ENCODE measurements at regions not wholly inside any gene's neighbourhood (a gene's known extent, or its start where the extent isn't known, plus 50 kb on each side); places are given as distances from the start of the nearest gene placed in this dataset.
"Not testable (repeated sequence)": the region's sequence is repeated elsewhere in the genome, so short reads cannot be mapped to it uniquely, and the experiment has no call there.

DNA sequence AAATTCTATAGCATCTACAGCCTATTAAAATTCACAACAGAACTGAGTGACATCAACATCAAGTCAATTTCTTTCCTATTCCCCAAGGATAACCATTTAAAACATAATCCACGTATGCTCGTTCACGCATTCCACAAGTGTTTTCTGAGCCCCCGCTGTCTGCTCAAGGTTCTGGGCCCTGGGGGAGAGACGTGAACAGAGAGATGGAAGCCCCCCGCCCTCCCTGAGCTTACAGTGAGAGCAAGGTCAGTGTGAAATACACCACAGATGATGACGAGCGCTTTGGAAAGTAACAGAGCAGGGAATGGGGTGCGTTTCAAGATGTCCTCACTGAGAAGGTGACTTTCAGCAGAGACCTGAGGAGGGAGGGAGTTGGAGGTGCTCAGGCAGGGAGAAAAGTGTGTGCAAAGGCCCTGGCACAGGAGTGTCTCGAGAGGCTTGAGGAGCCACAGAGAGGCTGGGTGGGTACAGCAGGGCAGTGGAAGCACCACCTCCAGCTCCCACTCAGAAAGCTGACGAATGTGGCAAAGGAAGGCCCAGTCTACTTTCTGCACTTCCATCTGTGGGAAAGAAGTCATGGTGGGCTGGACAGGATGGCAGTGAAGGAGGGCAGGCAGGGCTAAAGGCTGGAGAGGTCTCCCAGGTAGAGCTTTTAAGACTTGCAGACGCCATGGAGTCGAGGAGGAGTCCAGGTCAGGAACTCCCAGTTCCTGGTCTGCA, 88.3 kb downstream of the DLL1 start:
- TF ChIP-seq, protein P1, sequence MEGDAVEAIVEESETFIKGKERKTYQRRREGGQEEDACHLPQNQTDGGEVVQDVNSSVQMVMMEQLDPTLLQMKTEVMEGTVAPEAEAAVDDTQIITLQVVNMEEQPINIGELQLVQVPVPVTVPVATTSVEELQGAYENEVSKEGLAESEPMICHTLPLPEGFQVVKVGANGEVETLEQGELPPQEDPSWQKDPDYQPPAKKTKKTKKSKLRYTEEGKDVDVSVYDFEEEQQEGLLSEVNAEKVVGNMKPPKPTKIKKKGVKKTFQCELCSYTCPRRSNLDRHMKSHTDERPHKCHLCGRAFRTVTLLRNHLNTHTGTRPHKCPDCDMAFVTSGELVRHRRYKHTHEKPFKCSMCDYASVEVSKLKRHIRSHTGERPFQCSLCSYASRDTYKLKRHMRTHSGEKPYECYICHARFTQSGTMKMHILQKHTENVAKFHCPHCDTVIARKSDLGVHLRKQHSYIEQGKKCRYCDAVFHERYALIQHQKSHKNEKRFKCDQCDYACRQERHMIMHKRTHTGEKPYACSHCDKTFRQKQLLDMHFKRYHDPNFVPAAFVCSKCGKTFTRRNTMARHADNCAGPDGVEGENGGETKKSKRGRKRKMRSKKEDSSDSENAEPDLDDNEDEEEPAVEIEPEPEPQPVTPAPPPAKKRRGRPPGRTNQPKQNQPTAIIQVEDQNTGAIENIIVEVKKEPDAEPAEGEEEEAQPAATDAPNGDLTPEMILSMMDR (conservative IDR thresholded peaks at IDR 0.05) = no peak
- TF ChIP-seq ZFX (IDR thresholded peaks at IDR 0.05) = no peak
- no peak overlapping the region for H3K27ac ChIP-seq

DNA sequence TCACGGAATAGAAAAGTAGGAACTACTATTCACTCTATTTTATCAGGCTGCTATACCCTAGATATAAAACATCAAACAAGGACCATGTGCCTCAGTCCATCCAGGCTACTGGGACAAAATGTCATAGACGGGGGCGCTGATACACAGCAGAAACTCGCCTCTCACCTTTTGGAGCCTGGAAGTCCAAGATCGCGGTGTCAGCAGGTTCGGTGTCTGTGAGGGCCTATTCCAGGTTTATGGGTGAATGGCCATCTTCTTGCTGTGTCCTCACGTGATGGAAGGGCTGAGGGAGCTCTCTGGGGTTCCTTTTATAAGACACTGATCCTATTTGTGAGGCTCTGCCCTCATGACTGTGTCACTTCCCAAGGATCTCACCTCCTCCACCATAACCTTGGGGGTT, 89.5 kb downstream of the DLL1 start:
- no peak overlapping the region for H3K27ac ChIP-seq
- no peak for TF ChIP-seq ZFX (IDR thresholded peaks at IDR 0.05)
- TF ChIP-seq, protein P1 (conservative IDR thresholded peaks at IDR 0.05) = no peak

DNA sequence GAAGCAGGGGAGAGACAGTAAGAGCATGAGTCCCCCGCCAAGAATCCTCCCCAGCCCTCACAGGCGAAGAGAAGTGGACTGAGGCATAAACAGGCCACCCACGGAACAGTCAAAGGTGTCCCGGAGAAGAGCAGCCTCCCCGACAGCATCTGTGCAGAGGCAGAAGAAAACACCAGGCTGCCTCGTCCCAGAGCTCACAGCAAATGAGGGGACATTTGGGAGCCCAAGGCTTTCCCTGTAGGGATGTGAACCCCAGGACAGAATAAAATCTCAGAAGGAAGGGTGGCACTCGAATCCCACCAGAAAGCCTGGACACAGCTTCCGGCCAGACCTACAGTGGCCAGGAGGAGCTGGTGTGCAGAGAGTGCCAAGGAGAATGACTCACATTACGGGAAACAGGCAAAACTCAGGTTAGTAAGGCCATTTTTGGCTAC, 90.4 kb downstream of the DLL1 start:
- no peak overlapping the region for H3K27ac ChIP-seq
- TF ChIP-seq, protein P1 (conservative IDR thresholded peaks at IDR 0.05) = no peak
- TF ChIP-seq ZFX (IDR thresholded peaks at IDR 0.05) = no peak

DNA sequence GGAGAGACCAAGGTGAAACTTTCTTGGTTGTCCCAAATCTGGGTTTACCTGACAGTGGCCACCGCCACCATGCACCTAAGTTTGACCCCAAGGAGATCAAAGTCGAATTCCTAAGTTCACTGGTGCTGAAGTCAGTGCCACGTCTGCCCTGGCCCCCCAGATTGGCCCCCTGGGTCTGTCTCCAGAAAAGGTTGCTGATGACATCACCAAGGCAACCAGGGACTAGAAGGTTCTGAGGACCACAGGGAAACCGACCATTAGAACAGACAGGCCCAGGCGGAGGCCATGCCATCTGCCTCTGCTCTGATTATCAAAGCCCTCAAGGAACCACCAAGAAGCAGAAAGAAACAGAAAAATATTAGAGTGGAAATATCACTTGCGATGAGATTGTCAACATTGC, 91.2 kb downstream of the DLL1 start:
- no peak overlapping the region for H3K27ac ChIP-seq
- no peak for TF ChIP-seq ZFX (IDR thresholded peaks at IDR 0.05)
- TF ChIP-seq, protein P1 (conservative IDR thresholded peaks at IDR 0.05) = no peak

DNA sequence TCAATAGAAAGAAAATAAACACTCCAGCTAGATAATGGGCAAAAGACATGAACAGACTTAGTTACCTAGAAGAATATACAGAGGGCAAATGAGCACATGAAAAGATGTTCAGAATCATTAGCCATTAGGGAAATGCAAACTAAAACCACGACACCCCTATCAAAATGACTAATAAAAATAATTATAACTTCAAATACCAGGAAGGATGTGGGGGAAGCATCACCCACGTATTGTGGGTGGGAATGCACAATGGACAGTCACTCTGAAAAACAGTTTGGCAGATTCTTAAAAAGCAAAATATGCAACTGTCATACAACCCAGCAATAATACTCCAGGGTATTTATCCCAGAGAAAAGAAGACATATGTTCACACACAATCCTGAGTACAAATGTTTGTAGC, 92.6 kb downstream of the DLL1 start:
- H3K27ac ChIP-seq = no peak overlapping the region
- TF ChIP-seq, protein P1 (conservative IDR thresholded peaks at IDR 0.05) = no peak
- TF ChIP-seq ZFX (IDR thresholded peaks at IDR 0.05) = no peak

DNA sequence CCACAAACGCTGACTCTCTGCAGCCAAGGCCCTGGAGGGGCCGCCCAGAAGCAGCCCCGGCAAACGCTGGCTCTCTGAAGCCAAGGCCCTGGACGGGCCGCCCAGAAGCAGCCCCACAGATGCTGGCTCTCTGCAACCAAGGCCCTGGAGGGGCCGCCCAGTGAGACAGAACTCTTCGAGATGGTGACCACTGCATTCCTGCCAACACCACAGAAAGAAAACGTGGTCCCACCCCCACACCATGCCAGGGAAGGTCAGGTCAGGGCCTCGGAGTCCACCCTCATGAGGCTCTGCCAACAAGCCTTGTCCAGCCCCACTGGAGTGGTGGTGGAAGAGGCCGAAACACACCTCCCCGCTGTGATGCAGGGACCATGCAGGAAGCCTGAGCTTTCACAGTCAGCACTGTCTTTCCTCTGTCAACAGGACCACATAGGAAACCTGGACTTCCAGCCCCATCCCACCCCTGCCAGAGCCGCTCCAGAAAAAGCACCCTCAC, 97.5 kb downstream of the DLL1 start:
- TF ChIP-seq ZFX (IDR thresholded peaks at IDR 0.05) = no peak
- TF ChIP-seq, protein P1 (conservative IDR thresholded peaks at IDR 0.05) = no peak
- H3K27ac ChIP-seq = no peak overlapping the region

DNA sequence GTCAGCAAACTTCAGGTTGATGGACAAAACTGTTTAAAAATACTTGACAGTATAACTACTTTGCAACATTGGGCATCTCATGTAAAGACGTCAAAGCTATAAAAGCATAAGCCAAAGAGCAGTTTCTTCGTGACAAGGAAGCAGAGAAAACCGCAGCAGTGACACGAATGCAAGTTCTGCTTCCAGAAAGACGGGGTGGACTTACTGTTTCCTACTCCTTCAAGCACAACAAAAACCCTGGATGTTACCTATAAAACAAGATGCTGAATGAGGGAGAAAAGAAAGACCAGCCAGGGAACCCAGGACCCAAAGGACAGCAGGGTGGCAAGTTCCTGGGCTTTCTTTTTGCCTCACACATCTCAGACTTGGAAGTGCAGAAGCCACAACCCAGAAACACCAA, 98.0 kb downstream of the DLL1 start:
- no peak for TF ChIP-seq ZFX (IDR thresholded peaks at IDR 0.05)
- TF ChIP-seq, protein P1 (conservative IDR thresholded peaks at IDR 0.05) = no peak
- no peak overlapping the region for H3K27ac ChIP-seq

DNA sequence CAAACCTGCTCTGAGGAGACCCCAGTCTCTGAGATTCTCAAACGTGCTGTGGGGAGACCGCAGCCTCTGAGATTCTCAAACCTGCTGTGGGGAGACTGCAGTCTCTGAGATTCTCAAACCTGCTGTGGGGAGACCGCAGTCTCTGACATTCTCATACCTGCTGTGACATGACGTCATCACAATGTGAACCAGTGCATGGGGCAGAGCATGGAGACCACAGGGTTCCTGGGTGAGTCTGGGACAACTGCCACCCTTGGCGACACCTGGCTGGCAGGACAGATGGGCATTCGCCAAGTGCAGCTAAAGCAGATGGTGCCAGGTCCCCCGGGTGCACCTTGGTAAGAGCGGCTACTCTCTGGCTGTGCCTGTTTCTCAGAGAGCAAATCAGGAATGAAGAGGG, 98.8 kb downstream of the DLL1 start:
- H3K27ac ChIP-seq = not testable (repeated sequence)

Data from C4-2B (cell line).